ENCODE measurements at regions not wholly inside any gene's neighbourhood (a gene's known extent, or its start where the extent isn't known, plus 50 kb on each side); places are given as distances from the start of the nearest gene placed in this dataset.

GRCh38 chr3:72299823-72300222 is 514.9 kb upstream of the PROK2 start:
- Mint-ChIP-seq H3K4me3 (no peak overlapping the region), H3K27me3 (peaks cover 6 to 44% of the 10 kb centered on the region in 2 donors), H3K36me3 (ENCODE audit: insufficient read depth) (no peaks in the 10 kb centered on the region), H3K27ac (no peak overlapping the region), H3K9me3 (no peaks in the 10 kb centered on the region), H3K4me1 (ENCODE audit: low read depth in 2 of 2) (peaks cover 0 to 2% of the 10 kb centered on the region in 2 donors)
- no peak for ATAC-seq (replicated peaks)
- no peak for DNase-seq

GRCh38 chr3:72299321-72299802 is 514.4 kb upstream of the PROK2 start:
- no peaks in the 10 kb centered on the region for H3K36me3 Mint-ChIP-seq (ENCODE audit: insufficient read depth)
- DNase-seq = no peak
- H3K27me3 Mint-ChIP-seq = peaks cover 1 to 40% of the 10 kb centered on the region in 2 donors
- no peak overlapping the region for H3K27ac Mint-ChIP-seq
- ATAC-seq (replicated peaks) = no peak
- peaks cover 0 to 1% of the 10 kb centered on the region in 2 donors for H3K4me1 Mint-ChIP-seq (ENCODE audit: low read depth in 2 of 2)
- H3K9me3 Mint-ChIP-seq = no peaks in the 10 kb centered on the region
- no peak overlapping the region for H3K4me3 Mint-ChIP-seq

GRCh38 chr3:72298201-72299152 is 513.5 kb upstream of the PROK2 start:
- DNase-seq (no peak), ATAC-seq (replicated peaks) (no peak)
- Mint-ChIP-seq H3K9me3 (no peaks in the 10 kb centered on the region), H3K4me3 (no peak overlapping the region), H3K36me3 (ENCODE audit: insufficient read depth) (no peaks in the 10 kb centered on the region), H3K27me3 (peaks cover 0 to 32% of the 10 kb centered on the region in 2 donors), H3K4me1 (ENCODE audit: low read depth in 2 of 2) (no peaks in the 10 kb centered on the region), H3K27ac (no peak overlapping the region)

- DNase-seq = no peak
- no peak for ATAC-seq (replicated peaks)
- H3K36me3 Mint-ChIP-seq (ENCODE audit: insufficient read depth) = no peaks in the 10 kb centered on the region
- no peaks in the 10 kb centered on the region for H3K4me1 Mint-ChIP-seq (ENCODE audit: low read depth in 2 of 2)
- H3K27ac Mint-ChIP-seq = no peak overlapping the region
- no peak overlapping the region for H3K4me3 Mint-ChIP-seq
- H3K9me3 Mint-ChIP-seq = no peaks in the 10 kb centered on the region
- H3K27me3 Mint-ChIP-seq = peaks cover 0 to 32% of the 10 kb centered on the region in 2 donors
These were observed 512.5 kb upstream of the PROK2 start for GRCh38 chr3:72297481-72297880.

- Mint-ChIP-seq H3K9me3 (no peaks in the 10 kb centered on the region), H3K4me3 (no peak overlapping the region), H3K4me1 (ENCODE audit: low read depth in 2 of 2) (no peaks in the 10 kb centered on the region), H3K27ac (no peak overlapping the region), H3K27me3 (peaks cover 6 to 34% of the 10 kb centered on the region in 2 donors), H3K36me3 (ENCODE audit: insufficient read depth) (no peaks in the 10 kb centered on the region)
- no peak for DNase-seq
- no peak for ATAC-seq (replicated peaks)
These were observed 511.6 kb upstream of the PROK2 start for GRCh38 chr3:72296477-72297111.

GRCh38 chr3:72295962-72296450 is 511.1 kb upstream of the PROK2 start:
- Mint-ChIP-seq H3K27me3 (peaks cover 9 to 34% of the 10 kb centered on the region in 2 donors), H3K4me3 (no peak overlapping the region), H3K4me1 (ENCODE audit: low read depth in 2 of 2) (no peaks in the 10 kb centered on the region), H3K9me3 (no peaks in the 10 kb centered on the region), H3K27ac (no peak overlapping the region), H3K36me3 (ENCODE audit: insufficient read depth) (no peaks in the 10 kb centered on the region)
- ATAC-seq (replicated peaks) (no peak), DNase-seq (no peak)

- no peaks in the 10 kb centered on the region for H3K9me3 Mint-ChIP-seq
These were observed 510.5 kb upstream of the PROK2 start for GRCh38 chr3:72295276-72295961.

GRCh38 chr3:72290859-72291638 is 506.1 kb upstream of the PROK2 start:
- H3K9me3 Mint-ChIP-seq = no peaks in the 10 kb centered on the region
- peaks cover 39 to 57% of the 10 kb centered on the region in 2 donors for H3K27me3 Mint-ChIP-seq
- no peak overlapping the region for H3K4me3 Mint-ChIP-seq
- no peaks in the 10 kb centered on the region for H3K4me1 Mint-ChIP-seq (ENCODE audit: low read depth in 2 of 2)
- H3K27ac Mint-ChIP-seq = no peak overlapping the region
- ATAC-seq (replicated peaks) (no peak), DNase-seq (no peak)
- H3K36me3 Mint-ChIP-seq (ENCODE audit: insufficient read depth) = no peaks in the 10 kb centered on the region

More at GRCh38 chr3:72295276-72295961, 510.5 kb upstream of the PROK2 start:
- DNase-seq (no peak), ATAC-seq (replicated peaks) (no peak)
- Mint-ChIP-seq H3K36me3 (ENCODE audit: insufficient read depth) (no peaks in the 10 kb centered on the region), H3K27ac (no peak overlapping the region), H3K27me3 (peaks cover 14 to 33% of the 10 kb centered on the region in 2 donors), H3K4me3 (no peak overlapping the region), H3K4me1 (ENCODE audit: low read depth in 2 of 2) (no peaks in the 10 kb centered on the region)

GRCh38 chr3:72289692-72290071 is 504.7 kb upstream of the PROK2 start:
- no peak for DNase-seq
- ATAC-seq (replicated peaks) = no peak
- H3K27ac Mint-ChIP-seq = no peak overlapping the region
- H3K9me3 Mint-ChIP-seq = no peaks in the 10 kb centered on the region
- peaks cover 3% of the 10 kb centered on the region for H3K36me3 Mint-ChIP-seq (ENCODE audit: insufficient read depth)
- H3K4me3 Mint-ChIP-seq = no peak overlapping the region
- H3K4me1 Mint-ChIP-seq (ENCODE audit: low read depth in 2 of 2) = no peaks in the 10 kb centered on the region
- peaks cover 39 to 67% of the 10 kb centered on the region in 2 donors for H3K27me3 Mint-ChIP-seq

GRCh38 chr3:72288955-72289691 is 504.2 kb upstream of the PROK2 start:
- H3K36me3 Mint-ChIP-seq (ENCODE audit: insufficient read depth) = peaks cover 3% of the 10 kb centered on the region
- no peak for ATAC-seq (replicated peaks)
- H3K27me3 Mint-ChIP-seq = peaks cover 39 to 67% of the 10 kb centered on the region in 2 donors
- no peaks in the 10 kb centered on the region for H3K4me1 Mint-ChIP-seq (ENCODE audit: low read depth in 2 of 2)
- no peak for DNase-seq
- H3K9me3 Mint-ChIP-seq = no peaks in the 10 kb centered on the region
- H3K4me3 Mint-ChIP-seq = peak overlapping the region in 1 of 2 donors; percentile 52
- H3K27ac Mint-ChIP-seq = no peak overlapping the region

GRCh38 chr3:72287956-72288355 is 503.0 kb upstream of the PROK2 start:
- no peaks in the 10 kb centered on the region for H3K9me3 Mint-ChIP-seq

GRCh38 chr3:72285502-72285901 is 500.6 kb upstream of the PROK2 start:
- H3K4me1 Mint-ChIP-seq (ENCODE audit: low read depth in 2 of 2) = no peaks in the 10 kb centered on the region
- no peak overlapping the region for H3K27ac Mint-ChIP-seq
- DNase-seq (no peak), ATAC-seq (replicated peaks) (no peak)
- H3K27me3 Mint-ChIP-seq = peaks cover 36 to 75% of the 10 kb centered on the region in 2 donors
- peaks cover 3 to 7% of the 10 kb centered on the region in 2 donors for H3K9me3 Mint-ChIP-seq
- no peak overlapping the region for H3K4me3 Mint-ChIP-seq
- peaks cover 3% of the 10 kb centered on the region for H3K36me3 Mint-ChIP-seq (ENCODE audit: insufficient read depth)

More at GRCh38 chr3:72287956-72288355, 503.0 kb upstream of the PROK2 start:
- ATAC-seq (replicated peaks) = no peak
- Mint-ChIP-seq H3K27me3 (peaks cover 39 to 72% of the 10 kb centered on the region in 2 donors), H3K36me3 (ENCODE audit: insufficient read depth) (peaks cover 3% of the 10 kb centered on the region), H3K4me1 (ENCODE audit: low read depth in 2 of 2) (no peaks in the 10 kb centered on the region), H3K4me3 (no peak overlapping the region), H3K27ac (no peak overlapping the region)
- DNase-seq = no peak

All from effector memory CD8-positive, alpha-beta T cell (primary cell).